CD14-positive monocyte (primary cell): ENCODE measurements at regions not wholly inside any gene's neighbourhood (a gene's known extent, or its start where the extent isn't known, plus 50 kb on each side); places are given as distances from the start of the nearest gene placed in this dataset.

Source experiments
- DNase-seq, 3 donors: peaks; one replicate each; pipeline ENCODE4 v3.0.0-alpha.2; 2011 to 2022
- H2AFZ ChIP-seq: 2 replicates; pipeline ENCODE4 v1.6.0; 2012; ENCODE audit warnings: mild to moderate bottlenecking, low read depth, low read length, inconsistent platforms; ENCODE audit not compliant: insufficient read depth, poor library complexity, severe bottlenecking
- H3K27ac ChIP-seq, 2 donors: 1 replicate in 1 of 2; 2 replicates in 1 of 2; pipeline ENCODE4 v1.5.1; 2012 to 2013; ENCODE audit warnings: low read length in 2 of 2, control low read depth in 1 of 2, inconsistent platforms in 1 of 2, low read depth in 1 of 2, mild to moderate bottlenecking in 1 of 2
- H3K27me3 ChIP-seq, 2 donors: one replicate each; pipeline versions ENCODE4 v1.6.0 to v1.6.1; 2011 to 2013; ENCODE audit warnings: low read length in 2 of 2; ENCODE audit not compliant: control insufficient read depth in 2 of 2, insufficient read depth in 2 of 2
- H3K36me3 ChIP-seq, 2 donors: replicated peaks in 1 of 2; 1 replicate in 1 of 2; 2 replicates in 1 of 2; pipeline versions ENCODE4 v1.5.1 to v1.6.1; 2012 to 2013; ENCODE audit warnings: low read length in 2 of 2, control low read depth in 1 of 2, inconsistent platforms in 1 of 2, mild to moderate bottlenecking in 1 of 2; ENCODE audit not compliant: insufficient read depth in 2 of 2, control insufficient read depth in 1 of 2
- H3K4me1 ChIP-seq, 2 donors: 1 replicate in 1 of 2; 2 replicates in 1 of 2; pipeline versions ENCODE4 v1.5.1 to v1.6.1; 2012 to 2013; ENCODE audit warnings: low read length in 2 of 2, control low read depth in 1 of 2, inconsistent platforms in 1 of 2, mild to moderate bottlenecking in 1 of 2, moderate library complexity in 1 of 2; ENCODE audit not compliant: insufficient read depth in 2 of 2, control insufficient read depth in 1 of 2
- H3K4me2 ChIP-seq: replicated peaks from 2 replicates; pipeline ENCODE3; 2012; ENCODE audit warnings: low read length, moderate library complexity, mild to moderate bottlenecking; ENCODE audit not compliant: poor library complexity, severe bottlenecking; ENCODE audit errors: extremely low read depth
- H3K4me3 ChIP-seq, 3 experiments: fragments of 200-600 bp in 1 of 3; sonication (generic) in 1 of 3; replicated peaks in 1 of 3; 1 replicate in 2 of 3; 2 replicates in 1 of 3; pipeline ENCODE4 v1.5.1; 2011 to 2013; ENCODE audit warnings: low read length in 3 of 3, mild to moderate bottlenecking in 3 of 3, control low read depth in 2 of 3, low read depth in 2 of 3, inconsistent platforms in 1 of 3, moderate library complexity in 1 of 3
- H3K79me2 ChIP-seq: 2 replicates; pipeline ENCODE4 v1.6.0; 2012; ENCODE audit warnings: mild to moderate bottlenecking, control low read depth, inconsistent platforms, low read length, moderate library complexity; ENCODE audit not compliant: insufficient read depth
- H3K9ac ChIP-seq: 2 replicates; pipeline ENCODE4 v1.6.0; 2017; ENCODE audit warnings: low read length, mild to moderate bottlenecking; ENCODE audit not compliant: insufficient read depth, poor library complexity, severe bottlenecking
- H3K9me3 ChIP-seq, 2 donors: replicated peaks in 1 of 2; 1 replicate in 1 of 2; 2 replicates in 1 of 2; pipeline versions ENCODE4 v1.5.1 to v1.6.1; 2012 to 2013; ENCODE audit warnings: low read length in 2 of 2, control low read depth in 1 of 2; ENCODE audit not compliant: control insufficient read depth in 1 of 2, insufficient read depth in 1 of 2
- H4K20me1 ChIP-seq: 2 replicates; pipeline ENCODE4 v1.6.0; 2012; ENCODE audit warnings: mild to moderate bottlenecking, low read length, control low read depth, moderate library complexity; ENCODE audit not compliant: insufficient read depth
- H3K27ac Mint-ChIP-seq, 7 donors: one replicate each; pipeline ENCODE4 v1.8.0; 2020; ENCODE audit warnings: mild to moderate bottlenecking in 7 of 7, mixed read lengths in 7 of 7, moderate library complexity in 6 of 7, inconsistent platforms in 2 of 7
- H3K27me3 Mint-ChIP-seq, 3 donors: one replicate each; pipeline ENCODE4 v1.8.0; 2021 to 2022; ENCODE audit warnings: low read depth in 3 of 3, mild to moderate bottlenecking in 3 of 3, mixed read lengths in 3 of 3, moderate library complexity in 3 of 3, inconsistent platforms in 1 of 3
- H3K36me3 Mint-ChIP-seq, 2 donors: one replicate each; pipeline ENCODE4 v1.8.0; 2020; ENCODE audit warnings: mixed read lengths in 2 of 2, inconsistent platforms in 1 of 2, mild to moderate bottlenecking in 1 of 2
- H3K4me1 Mint-ChIP-seq: one replicate; pipeline ENCODE4 v1.8.0; 2020; ENCODE audit warnings: mild to moderate bottlenecking, mixed read lengths
- H3K4me3 Mint-ChIP-seq, 2 donors: one replicate each; pipeline ENCODE4 v1.8.0; 2020; ENCODE audit warnings: mild to moderate bottlenecking in 2 of 2, mixed read lengths in 2 of 2, moderate library complexity in 1 of 2
- H3K9me3 Mint-ChIP-seq, 7 donors: one replicate each; pipeline ENCODE4 v1.8.0; 2020 to 2022; ENCODE audit warnings: mixed read lengths in 7 of 7, mild to moderate bottlenecking in 6 of 7, moderate library complexity in 6 of 7, inconsistent platforms in 2 of 7
- WGBS: methylation state at CpG from one replicate; pipeline ENCODE4 v1.1.5; 2013; ENCODE audit warnings: missing lambda C conversion rate; ENCODE audit not compliant: insufficient coverage; 5-methylcytosine and 5-hydroxymethylcytosine counted together
- intact Hi-C, 2 donors: fragments of 100-400 bp; cut with micrococcal nuclease; formaldehyde crosslinking; loops; one replicate each; pipeline versions ENCODE4 v1.15.0 to v1.15.1; 2023
- TF ChIP-seq, protein P1 (sequence below): fragments of 200-600 bp; IDR thresholded peaks from one replicate; pipeline ENCODE4 v1.8.0; 2022; ENCODE audit warnings: antibody characterized with exemption, mild to moderate bottlenecking

DNA sequence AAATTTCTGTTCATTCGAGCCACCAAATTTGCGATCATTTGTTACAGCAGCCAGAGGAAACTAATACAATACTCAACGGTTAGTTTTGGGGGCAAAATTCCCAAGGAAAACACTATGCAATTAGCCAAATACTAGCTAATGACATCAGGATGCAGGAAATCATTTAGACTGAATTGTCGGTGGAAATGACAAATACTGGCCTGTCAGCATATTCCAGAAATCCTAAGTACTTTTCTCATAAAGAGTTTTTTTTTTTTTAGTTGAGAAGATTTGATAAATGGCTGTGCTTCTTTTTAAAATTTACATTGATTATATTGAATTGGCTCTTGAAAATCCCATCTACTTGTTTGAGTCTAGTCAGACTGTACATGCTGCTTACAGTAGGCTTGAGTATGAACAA lies 410.1 kb downstream of the SUCLG1 start:
- H3K4me1 ChIP-seq = no peaks in the 10 kb centered on the region

GRCh38 chr2:84041506-84041905 lies 417.6 kb downstream of the SUCLG1 start:
- H3K4me3 Mint-ChIP-seq = no peak overlapping the region
- peaks cover 0 to 1% (median 0%) of the 10 kb centered on the region in 7 donors for H3K9me3 Mint-ChIP-seq
- H3K27ac Mint-ChIP-seq = no peak overlapping the region
- DNase-seq = no peak
- H3K4me3 ChIP-seq = no peak overlapping the region
- H3K79me2 ChIP-seq = no peaks in the 10 kb centered on the region
- no peak overlapping the region for H3K9ac ChIP-seq
- H3K27me3 ChIP-seq = no peaks in the 10 kb centered on the region
- H3K4me1 ChIP-seq = no peaks in the 10 kb centered on the region
- no peaks in the 10 kb centered on the region for H3K4me1 Mint-ChIP-seq
- H4K20me1 ChIP-seq = no peaks in the 10 kb centered on the region
- H3K4me2 ChIP-seq = no peak overlapping the region
- intact Hi-C loops = no loop called here
- no peak overlapping the region for H3K27ac ChIP-seq
- peaks cover 0 to 3% (median 1%) of the 10 kb centered on the region in 3 donors for H3K27me3 Mint-ChIP-seq
- no peaks in the 10 kb centered on the region for H3K9me3 ChIP-seq
- TF ChIP-seq, protein P1, sequence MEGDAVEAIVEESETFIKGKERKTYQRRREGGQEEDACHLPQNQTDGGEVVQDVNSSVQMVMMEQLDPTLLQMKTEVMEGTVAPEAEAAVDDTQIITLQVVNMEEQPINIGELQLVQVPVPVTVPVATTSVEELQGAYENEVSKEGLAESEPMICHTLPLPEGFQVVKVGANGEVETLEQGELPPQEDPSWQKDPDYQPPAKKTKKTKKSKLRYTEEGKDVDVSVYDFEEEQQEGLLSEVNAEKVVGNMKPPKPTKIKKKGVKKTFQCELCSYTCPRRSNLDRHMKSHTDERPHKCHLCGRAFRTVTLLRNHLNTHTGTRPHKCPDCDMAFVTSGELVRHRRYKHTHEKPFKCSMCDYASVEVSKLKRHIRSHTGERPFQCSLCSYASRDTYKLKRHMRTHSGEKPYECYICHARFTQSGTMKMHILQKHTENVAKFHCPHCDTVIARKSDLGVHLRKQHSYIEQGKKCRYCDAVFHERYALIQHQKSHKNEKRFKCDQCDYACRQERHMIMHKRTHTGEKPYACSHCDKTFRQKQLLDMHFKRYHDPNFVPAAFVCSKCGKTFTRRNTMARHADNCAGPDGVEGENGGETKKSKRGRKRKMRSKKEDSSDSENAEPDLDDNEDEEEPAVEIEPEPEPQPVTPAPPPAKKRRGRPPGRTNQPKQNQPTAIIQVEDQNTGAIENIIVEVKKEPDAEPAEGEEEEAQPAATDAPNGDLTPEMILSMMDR = no peak
- no peak overlapping the region for H2AFZ ChIP-seq
- WGBS = no CpG with 5 or more reads among the region's 3 CpGs
- H3K36me3 ChIP-seq = no peaks in the 10 kb centered on the region
- no peaks in the 10 kb centered on the region for H3K36me3 Mint-ChIP-seq

More for the DNA sequence above, 410.1 kb downstream of the SUCLG1 start:
- no peak overlapping the region for H3K9ac ChIP-seq
- H3K4me1 Mint-ChIP-seq = no peaks in the 10 kb centered on the region
- H4K20me1 ChIP-seq = no peaks in the 10 kb centered on the region
- no peak overlapping the region for H3K4me2 ChIP-seq
- H3K27ac ChIP-seq = no peak overlapping the region
- H3K36me3 Mint-ChIP-seq = no peaks in the 10 kb centered on the region
- H3K27me3 ChIP-seq = no peaks in the 10 kb centered on the region
- no peaks in the 10 kb centered on the region for H3K79me2 ChIP-seq
- no peaks in the 10 kb centered on the region for H3K9me3 ChIP-seq
- H3K27ac Mint-ChIP-seq = no peak overlapping the region
- peaks cover 0 to 3% (median 0%) of the 10 kb centered on the region in 3 donors for H3K27me3 Mint-ChIP-seq
- DNase-seq = no peak
- TF ChIP-seq, protein P1 = no peak
- intact Hi-C loops = no loop called here
- WGBS = 95% methylated on average over 3 of the region's 4 CpGs
- H2AFZ ChIP-seq = no peak overlapping the region
- H3K4me3 Mint-ChIP-seq = no peak overlapping the region
- H3K36me3 ChIP-seq = no peaks in the 10 kb centered on the region
- H3K9me3 Mint-ChIP-seq = peaks cover 0 to 1% (median 0%) of the 10 kb centered on the region in 7 donors
- no peak overlapping the region for H3K4me3 ChIP-seq
